Lower leg skin (tissue), 3 donors: ENCODE measurements at regions not wholly inside any gene's neighbourhood (a gene's known extent, or its start where the extent isn't known, plus 50 kb on each side); places are given as distances from the start of the nearest gene placed in this dataset.

ENCODE experiments used
- POLR2A ChIP-seq, 2 donors: fragments of 450-650 bp; IDR thresholded peaks; one replicate each; pipeline ENCODE4 v1.6.1; 2016 to 2017; ENCODE audit warnings: antibody characterized with exemption in 2 of 2, mild to moderate bottlenecking in 1 of 2, moderate library complexity in 1 of 2
- TF ChIP-seq, protein P1 (sequence below), 3 donors: fragments of 450-650 bp; IDR thresholded peaks; one replicate each; pipeline ENCODE4 v1.5.1; 2016; ENCODE audit warnings: antibody characterized with exemption in 3 of 3, mild to moderate bottlenecking in 3 of 3, moderate library complexity in 2 of 3

DNA sequence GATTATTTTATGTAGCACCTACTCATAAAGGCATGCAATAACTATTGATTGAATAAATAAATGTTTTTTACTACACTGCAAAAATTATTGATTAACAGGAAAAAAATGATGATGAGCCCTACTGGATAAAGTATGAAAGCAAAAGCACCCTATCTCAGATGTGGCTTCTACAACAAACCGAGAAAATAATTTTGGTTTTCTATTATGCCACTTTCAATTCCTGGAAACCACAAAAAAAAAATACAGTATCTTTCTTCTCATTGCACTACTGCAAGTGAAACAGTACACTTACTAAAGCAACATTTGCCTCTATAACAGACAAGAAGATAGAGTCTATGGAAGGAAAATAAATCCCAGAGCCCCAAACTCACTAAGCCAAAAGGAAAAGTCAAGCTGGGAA, 1882.4 kb downstream of the NCAM2 start:
- TF ChIP-seq, protein P1, sequence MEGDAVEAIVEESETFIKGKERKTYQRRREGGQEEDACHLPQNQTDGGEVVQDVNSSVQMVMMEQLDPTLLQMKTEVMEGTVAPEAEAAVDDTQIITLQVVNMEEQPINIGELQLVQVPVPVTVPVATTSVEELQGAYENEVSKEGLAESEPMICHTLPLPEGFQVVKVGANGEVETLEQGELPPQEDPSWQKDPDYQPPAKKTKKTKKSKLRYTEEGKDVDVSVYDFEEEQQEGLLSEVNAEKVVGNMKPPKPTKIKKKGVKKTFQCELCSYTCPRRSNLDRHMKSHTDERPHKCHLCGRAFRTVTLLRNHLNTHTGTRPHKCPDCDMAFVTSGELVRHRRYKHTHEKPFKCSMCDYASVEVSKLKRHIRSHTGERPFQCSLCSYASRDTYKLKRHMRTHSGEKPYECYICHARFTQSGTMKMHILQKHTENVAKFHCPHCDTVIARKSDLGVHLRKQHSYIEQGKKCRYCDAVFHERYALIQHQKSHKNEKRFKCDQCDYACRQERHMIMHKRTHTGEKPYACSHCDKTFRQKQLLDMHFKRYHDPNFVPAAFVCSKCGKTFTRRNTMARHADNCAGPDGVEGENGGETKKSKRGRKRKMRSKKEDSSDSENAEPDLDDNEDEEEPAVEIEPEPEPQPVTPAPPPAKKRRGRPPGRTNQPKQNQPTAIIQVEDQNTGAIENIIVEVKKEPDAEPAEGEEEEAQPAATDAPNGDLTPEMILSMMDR (IDR thresholded peaks at IDR 0.05) = no peak
- no peak for TF ChIP-seq POLR2A (IDR thresholded peaks at IDR 0.05)
